ENCODE measurements at regions not wholly inside any gene's neighbourhood (a gene's known extent, or its start where the extent isn't known, plus 50 kb on each side); places are given as distances from the start of the nearest gene placed in this dataset.

- no peak for TF ChIP-seq EZH2phosphoT487 (IDR thresholded peaks at IDR 0.05; ENCODE audit: low read length)
- no peak for TF ChIP-seq EZH2 (optimal IDR thresholded peaks at IDR 0.05; ENCODE audit: low read depth, low read length)
Measured at GRCh38 chr3:177371146-177371545, 173.9 kb upstream of the TBL1XR1 start.

All from MM.1S (cell line).